ENCODE measurements at regions not wholly inside any gene's neighbourhood (a gene's known extent, or its start where the extent isn't known, plus 50 kb on each side); places are given as distances from the start of the nearest gene placed in this dataset.

GRCh38 chr12:24469089-24469488, 479.8 kb downstream of the BCAT1 start:
- TF ChIP-seq CTCF (IDR thresholded peaks at IDR 0.05; ENCODE audit: poor library complexity, severe bottlenecking) (no peak), EP300 (conservative IDR thresholded peaks at IDR 0.05; ENCODE audit: poor library complexity, severe bottlenecking) (no peak), EZH2 (IDR thresholded peaks at IDR 0.05; ENCODE audit: borderline replicate concordance, insufficient read depth, low read length, poor library complexity, severe bottlenecking) (no peak), POLR2AphosphoS5 (IDR thresholded peaks at IDR 0.05) (no peak), RAD21 (conservative IDR thresholded peaks at IDR 0.05) (no peak), MXI1 (conservative IDR thresholded peaks at IDR 0.05; ENCODE audit: poor library complexity, severe bottlenecking) (no peak)
